GM21786 (cell line): ENCODE measurements at regions not wholly inside any gene's neighbourhood (a gene's known extent, or its start where the extent isn't known, plus 50 kb on each side); places are given as distances from the start of the nearest gene placed in this dataset.
A peak's percentile ranks its signal among the peaks of the same experiment; 100 is the strongest.

Experiments
- ATAC-seq: cut with Tn5 transposase; IDR thresholded peaks from one replicate; pipeline ENCODE4 v1.9.1; 2021; ENCODE audit not compliant: unreplicated experiment

- ATAC-seq = no peak
These were observed 390.5 kb downstream of the DIPK2A start for GRCh38 chr3:144362126-144362525.

DNA sequence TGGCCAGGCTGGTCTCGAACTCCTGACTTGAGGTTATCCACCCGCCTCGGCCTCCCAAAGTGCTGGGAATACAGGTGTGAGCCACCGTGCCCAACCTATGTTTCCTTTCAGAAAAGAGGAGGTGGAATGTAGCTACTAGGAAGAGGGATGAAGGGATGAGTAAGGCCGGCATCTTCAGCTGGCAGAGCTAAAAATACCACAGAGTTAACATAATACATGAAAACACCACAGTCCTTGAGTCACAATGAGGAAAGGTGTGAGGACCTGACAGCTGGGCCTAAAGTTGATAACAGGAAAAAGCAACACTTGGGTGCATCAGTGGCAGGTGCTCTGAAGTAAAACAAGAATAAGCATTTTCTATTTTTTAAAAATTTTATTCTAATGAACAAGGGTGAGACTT lies 392.2 kb downstream of the DIPK2A start:
- ATAC-seq = no peak

GRCh38 chr3:144364737-144365136 lies 393.1 kb downstream of the DIPK2A start:
- ATAC-seq = no peak

GRCh38 chr3:144369129-144369879 lies 397.7 kb downstream of the DIPK2A start:
- ATAC-seq = no peak

GRCh38 chr3:144375088-144375487 lies 403.5 kb downstream of the DIPK2A start:
- no peak for ATAC-seq

GRCh38 chr3:144380849-144381248 lies 409.2 kb downstream of the DIPK2A start:
- no peak for ATAC-seq

DNA sequence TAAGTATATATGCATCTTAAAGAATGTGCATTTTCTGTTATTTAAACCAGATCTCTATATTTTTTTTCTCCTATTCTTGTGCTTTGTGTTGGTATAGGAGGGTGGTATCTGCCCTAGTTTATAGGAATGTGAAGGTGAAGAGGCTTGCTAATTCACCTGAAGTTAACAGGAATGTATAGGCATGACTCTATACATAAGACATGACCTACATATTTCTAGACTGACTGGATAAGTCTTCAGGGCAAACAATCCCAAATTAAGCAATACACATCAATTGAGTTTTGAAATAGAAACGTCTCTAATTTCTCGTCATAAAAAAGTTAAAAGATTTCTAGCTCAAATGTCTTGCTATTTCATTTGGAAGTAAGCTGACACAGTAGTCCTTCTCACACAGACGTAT lies 410.0 kb downstream of the DIPK2A start:
- ATAC-seq = no peak

GRCh38 chr3:144384241-144384979 lies 412.8 kb downstream of the DIPK2A start:
- no peak for ATAC-seq

GRCh38 chr3:144390786-144391185 lies 419.2 kb downstream of the DIPK2A start:
- no peak for ATAC-seq

DNA sequence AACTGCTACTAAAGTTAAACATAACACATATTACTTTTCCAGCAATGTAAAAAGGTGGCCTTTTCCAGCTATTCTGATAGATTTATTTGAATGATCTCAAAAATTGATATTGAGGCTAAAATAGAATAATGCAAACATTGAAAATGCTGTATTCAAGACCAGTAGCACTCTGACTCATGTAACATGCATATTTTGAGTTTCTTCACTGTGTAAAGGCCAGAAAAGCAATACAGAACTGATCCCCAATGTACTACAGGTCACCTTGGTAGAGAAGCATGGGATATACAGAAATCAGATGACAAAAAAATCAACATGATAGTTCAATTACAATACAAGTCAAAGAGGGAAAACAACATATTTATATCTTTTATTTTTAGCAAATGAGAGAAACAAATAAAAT lies 419.6 kb downstream of the DIPK2A start:
- no peak for ATAC-seq

GRCh38 chr3:144394032-144394431 lies 422.4 kb downstream of the DIPK2A start:
- ATAC-seq = no peak

- no peak for ATAC-seq
These were observed 430.8 kb downstream of the DIPK2A start for GRCh38 chr3:144402430-144402829.

DNA sequence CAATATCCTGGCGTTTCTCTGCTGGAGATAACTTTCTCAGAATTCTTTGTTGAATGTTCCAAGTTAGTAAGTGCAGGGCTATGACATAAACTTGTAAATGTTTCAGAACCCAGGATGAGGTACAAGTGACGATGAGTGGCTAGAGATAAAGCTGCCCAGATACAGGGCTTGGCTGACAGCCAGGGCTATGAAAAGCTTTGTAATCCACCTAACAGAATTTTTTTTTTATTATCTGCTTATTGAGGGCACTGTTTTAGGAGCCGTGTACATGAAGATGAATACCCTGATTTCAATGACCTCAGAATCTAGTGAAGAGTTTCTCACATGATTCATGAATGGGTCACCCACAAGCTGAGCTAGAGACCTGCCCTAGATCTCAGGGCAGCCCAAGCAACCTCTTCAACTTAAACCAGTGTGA lies 431.4 kb downstream of the DIPK2A start:
- no peak for ATAC-seq

GRCh38 chr3:144407335-144407734 lies 435.7 kb downstream of the DIPK2A start:
- ATAC-seq = no peak

DNA sequence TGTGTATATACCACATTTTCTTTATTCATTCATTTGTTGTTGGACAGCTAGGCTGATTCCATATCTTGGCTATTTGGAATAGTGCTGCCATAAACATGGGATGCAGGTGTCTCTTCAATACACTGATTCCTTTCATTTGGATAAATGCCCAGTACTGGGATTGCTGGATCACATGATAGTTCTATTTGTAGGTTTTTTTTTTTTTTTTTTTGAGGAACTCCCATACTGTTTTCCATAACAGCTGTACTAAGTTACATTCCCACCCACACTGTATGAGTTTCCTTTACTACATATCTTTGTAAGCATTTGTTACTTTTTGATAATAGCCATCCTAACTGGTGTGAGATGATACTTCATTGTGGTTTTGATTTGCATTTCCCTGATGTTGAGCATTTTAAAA lies 437.7 kb downstream of the DIPK2A start:
- ATAC-seq = no peak

- no peak for ATAC-seq
These were observed 441.4 kb downstream of the DIPK2A start for GRCh38 chr3:144413068-144413467.

- ATAC-seq = no peak
These were observed 443.9 kb downstream of the DIPK2A start for GRCh38 chr3:144415492-144415891.

DNA sequence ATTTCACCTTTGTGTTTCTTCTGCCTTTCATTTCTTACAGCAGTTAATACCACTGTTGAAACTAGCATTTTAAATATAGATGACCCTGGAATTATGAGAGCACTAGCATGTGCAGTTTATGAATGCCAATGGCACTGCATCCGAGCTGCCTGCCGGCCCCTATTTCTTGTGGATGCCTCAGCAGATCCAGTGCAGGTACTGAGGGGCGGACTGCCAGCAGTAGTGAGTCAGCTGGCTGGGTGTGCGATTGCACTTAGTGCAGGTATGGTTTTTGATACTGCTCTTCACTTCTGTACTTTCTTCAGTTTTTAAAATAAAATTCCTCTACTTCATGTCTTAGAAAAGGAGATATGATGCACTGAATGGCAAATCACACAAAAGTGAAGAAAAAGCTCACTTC lies 453.0 kb downstream of the DIPK2A start:
- no peak for ATAC-seq

GRCh38 chr3:144426366-144426765 lies 454.7 kb downstream of the DIPK2A start:
- no peak for ATAC-seq

- no peak for ATAC-seq
These were observed 455.3 kb downstream of the DIPK2A start for GRCh38 chr3:144426967-144427366.

- ATAC-seq = peak; percentile 76
These were observed 458.1 kb downstream of the DIPK2A start for GRCh38 chr3:144429719-144430121.

GRCh38 chr3:144431134-144431533 lies 459.5 kb downstream of the DIPK2A start:
- peak; percentile 50 for ATAC-seq
